HG02870 (cell line): ENCODE measurements at regions not wholly inside any gene's neighbourhood (a gene's known extent, or its start where the extent isn't known, plus 50 kb on each side); places are given as distances from the start of the nearest gene placed in this dataset.
A peak's percentile ranks its signal among the peaks of the same experiment; 100 is the strongest.
"Not testable (repeated sequence)": the region's sequence is repeated elsewhere in the genome, so short reads cannot be mapped to it uniquely, and the experiment has no call there.

Source experiments
- ATAC-seq: cut with Tn5 transposase; IDR thresholded peaks from one replicate; pipeline ENCODE4 v1.9.1; 2021; ENCODE audit warnings: mild to moderate bottlenecking, moderate library complexity; ENCODE audit not compliant: unreplicated experiment

DNA sequence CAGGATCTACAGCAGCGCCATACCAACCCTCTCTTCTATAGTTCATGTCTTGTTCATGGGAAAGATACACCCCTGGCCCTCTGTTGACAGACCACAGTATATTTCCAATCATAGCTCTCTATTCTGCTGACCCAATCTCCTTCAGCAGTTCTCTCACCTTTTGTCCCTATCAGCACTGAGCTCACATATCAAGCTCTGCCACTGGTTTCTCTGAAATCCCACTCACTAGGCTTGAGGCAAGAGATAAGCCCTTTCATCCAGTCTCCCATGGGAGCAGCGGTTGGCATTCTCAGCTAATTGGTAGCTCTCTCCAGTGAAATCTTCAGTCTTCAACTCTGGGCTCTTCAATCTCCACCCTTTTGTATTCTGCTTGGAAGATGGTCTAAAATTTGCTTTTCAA lies 313.4 kb downstream of the GJA1 start:
- no peak for ATAC-seq

DNA sequence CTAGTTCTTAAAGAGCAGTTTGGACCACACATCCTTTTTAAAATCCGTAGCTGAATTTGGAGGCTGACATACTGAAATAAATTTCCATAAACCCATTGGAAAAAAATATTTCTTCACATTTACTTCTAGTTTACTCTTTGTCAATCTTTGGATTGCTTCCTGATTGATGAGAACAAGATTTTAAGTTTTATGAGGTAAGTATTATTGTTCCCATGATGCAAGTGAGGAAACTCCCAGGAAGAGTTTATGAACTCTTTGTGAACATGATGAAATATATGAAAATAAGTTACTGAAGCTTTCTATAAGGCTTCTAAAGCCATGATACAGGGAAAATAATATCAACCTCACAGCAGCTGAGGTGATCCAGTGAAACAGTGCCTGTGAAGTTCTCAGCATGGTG lies 320.0 kb downstream of the GJA1 start:
- ATAC-seq = no peak

DNA sequence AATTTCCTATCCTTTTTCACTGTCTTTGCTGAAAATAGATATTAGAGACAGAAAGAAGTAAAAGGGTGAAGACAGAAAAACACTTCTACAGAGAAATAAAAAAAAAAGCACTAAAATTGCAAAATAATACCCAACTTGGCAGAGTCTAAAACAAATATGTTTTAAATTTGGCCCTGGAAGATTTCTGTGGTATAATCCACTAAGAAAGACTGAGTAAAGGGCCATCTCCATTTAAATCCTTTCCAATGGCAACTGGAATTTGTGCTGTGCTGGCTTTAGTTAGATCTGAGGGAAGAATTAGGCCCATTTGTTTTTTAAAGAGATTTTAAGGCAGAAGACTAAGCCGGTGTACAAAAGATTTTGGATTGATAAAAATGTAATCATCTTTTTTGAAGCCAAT lies 321.2 kb downstream of the GJA1 start:
- ATAC-seq = no peak

DNA sequence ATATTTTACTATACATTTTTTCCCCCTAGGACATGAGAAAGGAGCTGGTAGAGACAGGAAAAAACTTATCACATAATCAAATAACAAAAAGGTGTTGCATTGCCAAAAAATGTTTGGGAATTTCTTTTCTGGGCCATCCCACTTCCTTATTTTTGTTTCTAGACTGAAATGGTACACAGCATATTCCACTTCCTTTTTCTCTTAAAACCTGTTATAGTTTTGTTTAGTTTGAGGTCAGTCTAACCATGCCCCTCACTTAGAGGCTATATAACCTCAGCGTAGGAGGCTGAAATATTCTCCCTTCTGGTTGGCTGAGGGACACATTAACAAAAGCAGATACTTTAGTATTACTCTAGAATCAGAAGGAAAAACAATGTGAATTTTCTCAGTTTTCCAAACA lies 323.9 kb downstream of the GJA1 start:
- peak; percentile 76 for ATAC-seq

DNA sequence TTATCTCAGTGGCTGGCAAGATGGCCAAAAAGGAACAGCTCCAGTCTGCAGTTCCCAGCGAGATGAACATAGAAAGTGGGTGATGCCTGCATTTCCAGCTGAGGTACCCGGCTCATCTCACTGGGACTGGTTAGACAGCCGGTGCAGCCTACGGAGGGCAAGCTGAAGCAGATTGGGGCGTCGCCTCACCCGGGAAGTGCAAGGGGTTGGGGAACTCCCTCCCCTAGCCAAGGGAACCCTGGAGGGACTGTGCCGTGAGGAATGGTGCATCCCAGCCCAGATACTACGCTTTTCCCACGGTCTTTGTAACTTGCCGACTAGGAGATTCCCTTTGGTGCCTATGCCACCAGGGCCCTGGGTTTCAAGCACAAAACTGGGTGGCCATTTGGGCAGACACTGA lies 324.7 kb downstream of the GJA1 start:
- no peak for ATAC-seq

DNA sequence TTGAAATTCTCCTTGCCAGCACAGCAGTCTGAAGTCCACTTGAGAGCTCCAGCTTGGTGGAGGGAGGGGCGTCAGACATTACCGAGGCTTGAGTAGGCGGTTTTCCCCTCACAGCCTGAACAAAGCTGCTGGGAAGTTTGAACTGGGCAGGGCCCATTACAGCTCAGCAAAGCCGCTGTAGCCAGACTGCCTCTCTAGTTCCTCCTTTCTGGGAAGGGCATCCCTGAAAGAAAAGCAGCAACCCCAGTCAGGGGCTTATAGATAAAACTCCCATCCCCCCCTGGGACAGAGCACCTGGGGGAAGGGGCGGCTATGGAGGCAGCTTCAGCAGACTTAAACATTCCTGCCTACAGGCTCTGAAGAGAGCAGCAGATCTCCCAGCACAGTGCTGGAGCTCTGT lies 325.3 kb downstream of the GJA1 start:
- no peak for ATAC-seq

DNA sequence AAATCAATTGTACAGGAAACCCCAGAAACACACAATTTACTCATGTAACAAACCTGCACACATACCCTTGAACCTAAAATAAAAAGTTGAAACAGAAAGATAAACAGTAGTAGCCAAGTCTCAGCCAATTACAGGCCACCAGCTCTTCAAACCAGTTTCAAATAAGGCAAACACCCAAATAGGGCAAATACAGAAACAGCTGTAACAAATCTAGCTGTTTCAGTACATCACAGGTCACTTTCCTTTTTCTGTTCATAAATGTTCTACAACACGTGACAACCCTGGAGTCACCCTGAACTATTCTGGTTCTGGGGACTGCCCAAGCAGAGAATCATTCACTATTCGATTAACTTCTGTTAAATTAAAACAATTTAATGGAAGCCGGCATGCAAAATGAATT lies 329.0 kb downstream of the GJA1 start:
- ATAC-seq = peak; percentile 90

DNA sequence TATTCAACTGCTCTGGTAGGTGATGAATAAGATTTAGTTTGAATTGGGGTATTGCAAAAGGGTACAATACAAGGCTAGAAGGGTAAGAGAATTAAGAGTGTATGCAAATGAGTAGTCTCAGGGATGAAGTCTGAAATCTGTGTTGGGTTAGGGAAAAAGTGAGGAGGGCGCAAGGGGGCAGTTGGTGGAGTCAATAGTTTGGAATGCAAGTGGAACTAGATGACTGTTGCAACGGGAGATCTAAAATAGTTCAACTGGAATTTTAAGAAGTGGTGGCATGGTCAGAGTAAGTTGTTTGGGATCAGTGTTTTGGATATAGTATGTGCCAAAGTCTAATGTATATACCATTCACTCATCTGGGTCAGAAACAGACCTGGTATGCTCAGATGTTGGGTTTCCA lies 329.6 kb downstream of the GJA1 start:
- no peak for ATAC-seq

DNA sequence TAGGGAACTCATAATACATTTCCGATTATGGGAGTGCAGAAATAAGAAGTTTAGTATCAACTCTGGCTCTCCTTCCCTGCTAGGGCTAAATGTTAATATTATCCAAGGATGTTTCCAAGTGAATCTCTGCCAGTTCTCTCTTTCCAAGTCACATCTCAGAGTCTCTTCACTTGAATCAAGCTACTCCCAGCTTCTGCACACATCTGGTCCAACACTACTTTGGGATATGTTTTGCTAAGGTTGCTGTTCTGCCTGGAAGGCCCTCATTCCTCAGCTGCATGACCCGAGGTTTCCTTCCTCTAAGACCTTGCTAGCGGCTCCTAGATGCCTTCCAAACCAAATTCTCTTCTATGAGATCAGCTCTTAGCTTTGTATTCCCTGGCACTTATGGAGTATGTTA lies 331.8 kb downstream of the GJA1 start:
- ATAC-seq = no peak

DNA sequence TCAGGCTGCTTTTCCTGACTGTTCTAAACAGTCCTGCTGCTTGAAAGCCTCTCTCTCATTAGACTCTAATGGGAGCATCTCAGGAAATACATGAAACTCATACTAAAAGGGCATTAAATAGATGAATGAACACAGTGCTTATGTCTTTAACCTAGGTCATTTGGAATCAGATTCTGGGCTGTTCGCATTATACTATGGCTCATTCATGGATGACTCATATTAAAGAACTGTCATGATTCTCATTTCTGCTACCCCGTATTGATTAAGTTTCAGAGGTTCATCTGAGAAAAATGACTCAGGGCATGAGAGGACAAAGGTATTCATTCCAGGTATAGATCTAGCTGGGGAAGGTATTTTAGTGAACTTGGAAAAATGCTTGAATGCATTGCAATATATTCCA lies 335.5 kb downstream of the GJA1 start:
- peak; percentile 58 for ATAC-seq

DNA sequence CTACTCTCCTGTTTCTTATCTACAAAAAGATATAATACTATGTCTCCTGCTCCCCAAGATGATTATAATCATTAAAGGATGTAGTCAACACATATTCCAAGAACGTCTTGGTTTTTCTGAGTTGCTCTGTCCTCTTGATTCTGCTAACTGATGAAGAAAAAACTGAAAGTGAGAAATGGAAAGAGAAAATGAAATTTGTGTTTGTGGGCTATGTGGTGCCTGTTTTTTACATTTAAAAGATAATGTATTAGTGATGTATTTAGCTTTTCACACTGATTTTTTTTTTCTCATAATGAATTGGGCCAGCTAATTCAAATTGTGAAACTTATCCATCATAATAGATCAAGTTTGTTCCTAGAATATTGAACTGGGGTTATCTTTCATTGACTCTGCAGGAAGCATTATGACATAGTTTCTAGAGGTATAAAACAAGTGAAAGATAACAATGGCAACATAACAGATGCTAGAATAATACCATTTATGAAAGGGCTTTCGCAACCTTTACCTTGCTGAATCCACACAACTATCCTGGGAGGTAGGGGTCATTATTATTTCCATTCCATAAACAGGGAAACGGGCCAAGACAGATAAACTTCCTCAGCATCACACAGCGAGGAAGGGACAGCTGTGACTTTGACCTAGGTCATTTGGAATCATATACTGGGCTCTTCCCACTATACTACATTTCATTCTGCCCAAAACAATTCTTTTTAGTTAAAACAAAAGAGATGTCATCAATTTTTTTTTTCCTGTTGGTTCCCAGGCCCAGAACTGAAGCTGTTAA lies 336.7 kb downstream of the GJA1 start:
- ATAC-seq = peak; percentile 77

DNA sequence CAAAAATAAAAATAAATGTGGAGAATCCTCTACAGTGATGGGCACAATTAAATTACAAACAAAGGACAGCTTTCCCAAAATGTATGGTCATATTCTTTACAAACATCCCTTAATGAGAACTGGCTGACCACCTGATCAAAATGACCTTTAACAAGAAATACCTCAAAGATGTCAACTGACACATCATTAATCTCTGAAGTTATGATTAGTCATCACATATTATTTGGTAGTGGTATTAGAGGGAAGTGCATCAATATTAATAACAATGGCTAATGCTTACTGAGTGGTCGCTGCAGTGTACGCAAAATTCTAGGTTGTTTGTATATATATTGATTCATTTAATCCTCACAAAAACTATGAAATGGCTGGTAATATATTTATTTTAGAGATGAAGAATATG lies 340.6 kb downstream of the GJA1 start:
- ATAC-seq = no peak

DNA sequence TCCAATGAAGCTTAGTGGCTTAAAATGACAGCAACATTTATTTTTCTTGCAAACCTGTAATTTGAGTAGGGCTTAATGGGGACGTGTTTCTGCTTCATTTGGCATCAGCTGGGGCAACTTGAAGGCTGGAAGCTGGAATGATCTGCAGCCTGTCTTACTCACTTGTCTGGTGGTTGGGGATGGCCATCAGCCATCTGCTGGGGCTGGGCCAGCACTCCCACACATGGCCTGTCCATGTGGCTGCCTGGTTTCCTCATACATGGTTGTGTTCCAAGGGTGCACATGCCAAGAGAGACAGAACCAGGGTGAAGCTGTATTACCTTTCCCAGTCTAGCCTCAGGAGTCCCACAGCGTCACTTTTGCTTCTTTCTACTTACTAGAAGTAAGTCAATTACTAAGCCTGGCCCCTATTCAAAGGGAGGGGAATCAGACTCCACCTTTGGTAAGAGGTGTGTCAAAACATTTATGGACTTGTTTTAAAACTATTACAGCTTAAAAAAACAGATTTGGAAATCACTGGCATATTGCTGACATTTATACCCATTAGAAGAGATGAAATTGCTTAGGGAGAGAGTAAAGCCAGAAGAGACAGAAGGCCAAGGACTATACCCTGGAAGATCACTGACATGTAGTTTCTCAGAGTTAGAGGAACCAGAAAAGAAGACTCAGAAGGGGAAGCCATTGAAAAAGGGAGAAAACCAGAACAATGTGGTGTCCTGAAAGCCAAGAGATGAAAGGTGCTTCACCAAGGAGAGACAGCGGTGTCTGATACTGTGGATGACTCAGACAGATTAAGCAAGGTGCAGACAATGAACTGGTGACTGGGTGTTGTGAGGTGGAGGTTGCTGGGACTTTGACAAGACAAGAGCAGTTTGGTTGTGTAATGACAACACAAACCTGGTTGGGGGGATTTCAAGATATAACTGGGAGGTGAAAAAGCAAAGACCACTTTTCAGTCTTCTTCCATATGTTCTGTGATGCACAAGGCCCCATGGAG lies 345.2 kb downstream of the GJA1 start:
- ATAC-seq = no peak

DNA sequence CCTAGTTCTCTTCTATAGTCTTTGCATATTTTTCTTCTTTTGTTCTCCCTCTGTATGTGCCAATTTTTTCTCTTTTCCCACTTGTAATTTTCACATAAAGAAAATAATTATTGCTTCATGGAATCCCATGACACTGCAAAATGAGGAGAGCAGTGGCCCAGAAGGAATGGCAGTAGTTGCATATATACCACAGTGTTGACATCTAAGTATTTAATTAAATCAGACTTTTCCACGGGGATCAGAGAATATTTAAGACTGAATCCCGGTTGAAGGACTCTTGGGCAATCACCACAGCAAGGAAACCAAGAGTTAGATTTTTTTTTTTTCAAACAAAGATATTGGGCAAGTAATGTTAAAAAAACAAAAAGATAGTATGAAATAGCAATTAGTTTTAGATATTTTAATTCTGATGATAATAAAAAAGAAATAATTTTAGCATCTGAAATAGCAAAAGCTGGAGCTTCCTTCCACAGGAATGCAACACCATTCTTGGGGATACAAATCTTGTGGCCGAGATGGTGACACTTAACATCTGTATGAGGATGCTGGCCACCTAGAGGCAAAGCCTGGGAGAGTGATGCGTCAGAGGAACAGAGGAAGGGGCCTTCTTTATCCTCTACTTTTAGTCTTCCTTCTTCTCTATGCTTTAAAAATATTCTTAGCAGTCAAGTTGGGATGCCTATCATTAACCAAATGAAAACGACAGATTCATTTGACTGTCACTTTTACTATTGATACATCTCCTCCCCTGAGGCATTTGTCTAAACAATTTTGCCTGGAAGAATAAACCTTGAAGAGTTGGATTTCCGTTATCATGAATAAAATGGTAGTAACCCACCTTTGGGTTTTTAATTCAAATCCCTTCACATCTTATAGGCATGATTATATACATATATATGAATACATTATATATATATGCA lies 356.2 kb downstream of the GJA1 start:
- ATAC-seq = no peak

DNA sequence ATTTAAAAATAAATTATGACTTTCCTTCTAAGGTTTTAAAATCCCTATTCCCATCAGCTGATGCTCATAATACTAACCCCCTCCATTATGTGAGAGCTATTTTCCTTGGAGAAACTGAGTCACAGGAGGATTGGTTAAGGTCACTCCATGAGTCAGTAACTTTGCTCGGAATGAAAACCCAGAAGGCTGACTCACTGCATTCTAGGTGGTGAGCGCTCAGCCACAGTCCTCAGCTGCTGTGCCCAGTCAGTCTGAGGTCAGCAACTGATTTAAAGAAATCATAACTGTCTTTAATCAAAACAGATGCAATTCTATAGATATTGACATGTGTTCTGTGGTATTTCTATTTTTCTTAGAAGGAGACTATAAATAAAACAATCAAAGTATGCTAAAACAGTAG lies 359.2 kb downstream of the GJA1 start:
- ATAC-seq = no peak

DNA sequence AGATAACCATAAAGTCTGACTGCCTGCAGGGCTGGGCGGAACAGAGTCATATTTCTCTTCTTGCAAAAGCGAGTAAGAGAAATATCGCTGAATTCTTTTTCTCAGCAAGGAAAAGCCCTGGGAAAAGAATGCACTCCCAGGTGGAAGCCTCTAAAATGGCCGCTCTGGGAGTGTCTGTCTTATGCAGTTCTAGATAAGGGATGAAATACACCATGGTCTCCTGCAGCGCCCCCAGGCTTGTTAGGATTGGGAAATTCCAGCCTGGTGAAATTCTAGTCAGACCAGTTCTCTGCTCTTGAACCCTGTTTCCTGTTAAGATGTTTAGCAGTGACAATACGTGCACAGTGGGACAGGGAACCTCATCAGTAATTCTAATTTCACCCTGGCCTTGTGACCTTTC lies 362.2 kb downstream of the GJA1 start:
- not testable (repeated sequence) for ATAC-seq

DNA sequence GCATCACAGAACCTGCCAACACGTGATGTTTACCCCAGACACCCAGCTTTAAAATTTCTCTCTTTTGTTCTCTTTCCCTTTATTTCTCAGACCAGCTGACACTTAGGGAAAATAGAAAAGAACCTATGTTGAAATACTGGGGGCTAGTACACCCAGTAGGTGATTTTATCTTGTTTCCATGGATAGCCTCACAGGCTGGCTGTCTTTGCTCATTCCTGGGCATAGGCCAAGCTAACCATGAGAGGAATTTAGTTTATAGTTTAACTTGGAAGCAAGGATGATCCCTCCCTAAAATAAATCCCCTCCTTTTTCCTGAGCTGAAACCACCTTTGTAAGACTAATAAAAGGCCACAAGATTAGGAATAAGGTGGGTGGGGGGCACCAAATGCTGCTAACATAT lies 362.7 kb downstream of the GJA1 start:
- ATAC-seq = not testable (repeated sequence)

DNA sequence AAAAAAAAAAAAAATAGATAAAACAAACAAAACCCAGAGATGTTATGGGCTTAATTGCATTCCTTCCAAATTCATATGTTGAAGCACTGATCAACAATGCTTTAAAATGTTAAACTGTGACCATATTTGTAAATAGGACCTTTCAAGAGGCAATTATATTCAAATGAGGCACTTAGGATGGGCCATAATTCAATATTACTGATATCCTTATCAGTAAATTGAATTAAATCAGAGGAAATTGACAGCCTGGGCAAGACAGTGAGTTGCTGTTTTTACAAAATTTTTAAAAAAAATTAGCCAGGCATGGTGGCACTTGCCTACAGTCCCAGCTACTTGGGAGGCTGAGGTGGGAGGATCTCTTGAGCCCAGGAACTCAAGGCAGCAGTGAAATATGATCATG lies 364.1 kb downstream of the GJA1 start:
- no peak for ATAC-seq

DNA sequence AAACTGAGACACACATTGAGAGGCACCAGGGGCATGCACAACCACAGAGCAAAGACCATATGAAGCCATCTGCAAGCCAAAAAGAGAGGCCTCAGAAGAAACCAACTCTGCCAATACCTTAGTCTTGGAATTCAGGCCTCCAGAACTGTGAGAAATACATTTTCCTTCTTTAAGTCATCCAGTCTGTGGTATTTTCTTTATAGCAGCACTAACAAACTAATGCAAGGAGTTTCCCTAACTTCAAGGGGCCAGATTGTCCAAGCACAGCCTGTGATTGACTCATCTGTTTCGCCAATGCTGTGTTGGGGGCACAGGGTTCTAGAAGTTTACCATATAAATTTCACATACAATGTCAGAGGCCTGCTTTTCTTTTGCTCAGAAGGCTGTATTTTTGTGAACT lies 364.6 kb downstream of the GJA1 start:
- ATAC-seq = no peak

DNA sequence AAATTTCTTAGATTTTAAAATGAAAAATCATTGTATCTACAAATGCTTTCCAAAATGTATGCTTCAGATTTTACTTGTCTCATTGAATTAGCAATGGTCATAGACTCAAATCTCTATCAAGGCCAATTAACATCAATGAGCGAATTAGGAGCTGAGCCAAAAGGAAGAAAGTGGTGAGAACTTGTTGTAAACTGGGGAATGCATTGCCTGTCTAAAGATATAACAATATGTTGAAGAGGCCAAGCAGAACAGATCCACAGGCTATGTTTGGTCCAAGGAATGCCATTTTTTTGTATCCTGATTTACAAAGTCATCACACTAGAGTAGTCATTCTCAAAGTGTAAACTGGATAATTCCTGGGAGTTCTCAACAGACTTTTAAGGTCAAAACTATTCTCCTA lies 370.7 kb downstream of the GJA1 start:
- ATAC-seq = no peak

DNA sequence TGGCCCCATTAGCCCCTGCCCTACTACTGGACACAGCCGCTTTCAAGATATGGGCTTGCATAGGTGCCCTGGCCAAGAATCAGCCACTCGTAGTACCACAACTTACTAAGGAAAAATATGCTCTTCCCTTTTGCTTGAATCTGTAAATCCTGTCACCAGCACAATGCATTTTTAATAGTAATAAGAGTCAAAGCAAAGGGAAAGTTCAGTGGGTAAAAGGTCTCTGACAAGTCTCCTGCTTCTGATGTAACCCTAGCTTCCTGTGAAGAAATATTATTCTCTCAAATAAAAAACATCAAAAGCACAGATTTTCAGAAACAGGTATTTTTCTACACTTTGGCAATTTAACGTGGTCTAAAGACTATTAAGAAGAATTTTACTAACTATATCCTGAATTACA lies 373.8 kb downstream of the GJA1 start:
- no peak for ATAC-seq
